H1 (cell line): ENCODE measurements at regions not wholly inside any gene's neighbourhood (a gene's known extent, or its start where the extent isn't known, plus 50 kb on each side); places are given as distances from the start of the nearest gene placed in this dataset.

Experiments used
- CTCF ChIA-PET: fragments of 300-600 bp; sonication (Branson Sonifier 250); formaldehyde crosslinking; loops from one replicate; lab custom pipeline; 2021; ENCODE audit not compliant: partially characterized antibody; lab: Charles Lee
- POLR2A ChIA-PET: fragments of 300-600 bp; sonication (Branson Sonifier 250); formaldehyde crosslinking; loops from one replicate; lab custom pipeline; 2021; ENCODE audit warnings: inconsistent platforms; ENCODE audit not compliant: partially characterized antibody; lab: Charles Lee
- DNase-seq, 2 experiments: peaks; one replicate each; pipeline versions ENCODE4 v3.0.0 to v3.0.0-alpha.2; 2010 to 2022; ENCODE audit warnings: low spot score in 2 of 2, low read depth in 1 of 2, mixed read lengths in 1 of 2
- FAIRE-seq: peaks from 2 replicates; lab custom pipeline; 2011; peaks lifted over from hg19 to GRCh38; lab: Jason Lieb, UNC
- H2AFZ ChIP-seq: 2 replicates; pipeline ENCODE4 v1.8.1; 2012; ENCODE audit warnings: low read length, inconsistent platforms
- H2AK5ac ChIP-seq: 2 replicates; pipeline ENCODE4 v1.6.1; 2013; ENCODE audit warnings: low read depth, low read length
- H2BK120ac ChIP-seq: replicated peaks from 2 replicates; pipeline ENCODE3; 2013; ENCODE audit warnings: low read depth, low read length, inconsistent platforms
- H2BK12ac ChIP-seq: 2 replicates; pipeline ENCODE4 v1.6.1; 2013; ENCODE audit warnings: low read depth, low read length
- H2BK15ac ChIP-seq: 2 replicates; pipeline ENCODE4 v1.6.1; 2013; ENCODE audit warnings: low read length
- H2BK20ac ChIP-seq: 2 replicates; pipeline ENCODE4 v1.6.1; 2013; ENCODE audit warnings: low read length
- H2BK5ac ChIP-seq: 2 replicates; pipeline ENCODE4 v1.6.1; 2013; ENCODE audit warnings: low read depth, low read length
- H3K14ac ChIP-seq: 2 replicates; pipeline ENCODE4 v1.6.1; 2013; ENCODE audit warnings: inconsistent platforms; ENCODE audit not compliant: insufficient read length
- H3K18ac ChIP-seq: 2 replicates; pipeline ENCODE4 v1.6.1; 2013; ENCODE audit warnings: low read length; ENCODE audit errors: extremely low read depth
- H3K23ac ChIP-seq: 2 replicates; pipeline ENCODE4 v1.6.1; 2013; ENCODE audit warnings: inconsistent platforms; ENCODE audit not compliant: insufficient read length
- H3K23me2 ChIP-seq: 2 replicates; pipeline ENCODE4 v1.6.1; 2013; ENCODE audit warnings: low read depth, low read length
- H3K27ac ChIP-seq: 2 replicates; pipeline ENCODE4 v1.6.1; 2011; ENCODE audit warnings: low read depth, low read length, inconsistent platforms
- H3K27me3 ChIP-seq, 4 experiments: replicated peaks in 1 of 4; 1 replicate in 1 of 4; 2 replicates in 3 of 4; pipeline versions ENCODE4 v1.6.1 to v1.8.1; 2011 to 2013; ENCODE audit warnings: low read length in 3 of 4, mild to moderate bottlenecking in 3 of 4, inconsistent platforms in 2 of 4, mixed read lengths in 2 of 4, moderate library complexity in 1 of 4; ENCODE audit not compliant: control insufficient read depth in 3 of 4, insufficient read depth in 3 of 4; ENCODE audit errors: extremely low read depth in 1 of 4
- H3K36me3 ChIP-seq, 4 experiments: 2 replicates each; pipeline versions ENCODE4 v1.6.1 to v1.8.1; 2011 to 2013; ENCODE audit warnings: mild to moderate bottlenecking in 4 of 4, low read length in 3 of 4, moderate library complexity in 2 of 4, control low read depth in 1 of 4, inconsistent platforms in 1 of 4; ENCODE audit not compliant: insufficient read depth in 4 of 4, control insufficient read depth in 2 of 4
- H3K4ac ChIP-seq: replicated peaks from 2 replicates; pipeline ENCODE3; 2013; ENCODE audit warnings: low read length, low read depth, mixed read lengths, inconsistent platforms; ENCODE audit not compliant: insufficient read length
- H3K4me1 ChIP-seq, 4 experiments: replicated peaks in 1 of 4; 1 replicate in 1 of 4; 2 replicates in 3 of 4; pipeline versions ENCODE4 v1.6.1 to v1.8.1; 2011 to 2013; ENCODE audit warnings: low read length in 3 of 4, inconsistent platforms in 2 of 4, mixed read lengths in 1 of 4; ENCODE audit not compliant: insufficient read depth in 4 of 4, control insufficient read depth in 3 of 4
- H3K4me2 ChIP-seq, 2 experiments: 2 replicates each; pipeline versions ENCODE4 v1.6.1 to v1.8.1; 2011 to 2013; ENCODE audit warnings: low read depth in 2 of 2, low read length in 2 of 2, control low read depth in 1 of 2, inconsistent platforms in 1 of 2, mild to moderate bottlenecking in 1 of 2; ENCODE audit not compliant: insufficient read depth in 1 of 2
- H3K4me3 ChIP-seq, 4 experiments: fragments of 200-600, 300-600 bp in 1 of 4; sonication (generic), shearing (Covaris generic), sonication (Bioruptor Twin) in 1 of 4; 2 replicates each; pipeline versions ENCODE4 v1.5.1 to v1.8.1; 2011 to 2016; ENCODE audit warnings: low read length in 4 of 4, low read depth in 3 of 4, control low read depth in 2 of 4, inconsistent platforms in 2 of 4, mild to moderate bottlenecking in 2 of 4, mixed read lengths in 1 of 4, moderate library complexity in 1 of 4; ENCODE audit not compliant: insufficient read depth in 2 of 4; ENCODE audit errors: extremely low read depth in 1 of 4
- H3K56ac ChIP-seq: replicated peaks from 2 replicates; pipeline ENCODE3; 2013; ENCODE audit warnings: low read depth, mild to moderate bottlenecking, mixed read lengths, low read length, inconsistent platforms; ENCODE audit not compliant: insufficient read length
- H3K79me1 ChIP-seq: 2 replicates; pipeline ENCODE4 v1.6.1; 2013; ENCODE audit warnings: low read depth, low read length, control low read depth
- H3K79me2 ChIP-seq, 2 experiments: 2 replicates each; pipeline versions ENCODE4 v1.6.1 to v1.8.1; 2012 to 2013; ENCODE audit warnings: low read length in 2 of 2, mild to moderate bottlenecking in 2 of 2, inconsistent platforms in 1 of 2; ENCODE audit not compliant: insufficient read depth in 2 of 2, control insufficient read depth in 1 of 2
- H3K9ac ChIP-seq, 4 experiments: replicated peaks in 1 of 4; 1 replicate in 1 of 4; 2 replicates in 3 of 4; pipeline versions ENCODE4 v1.6.1 to v1.8.1; 2011 to 2013; ENCODE audit warnings: low read depth in 3 of 4, low read length in 3 of 4, control low read depth in 2 of 4, mild to moderate bottlenecking in 2 of 4, moderate library complexity in 2 of 4, inconsistent platforms in 1 of 4; ENCODE audit errors: extremely low read depth in 1 of 4
- H3K9me3 ChIP-seq, 2 experiments: 2 replicates each; pipeline versions ENCODE4 v1.6.1 to v1.8.1; 2012 to 2013; ENCODE audit warnings: mild to moderate bottlenecking in 2 of 2, moderate library complexity in 2 of 2, control low read depth in 1 of 2, inconsistent platforms in 1 of 2, low read depth in 1 of 2, low read length in 1 of 2, mixed read lengths in 1 of 2; ENCODE audit not compliant: insufficient read depth in 2 of 2
- H4K20me1 ChIP-seq, 2 experiments: replicated peaks in 1 of 2; 2 replicates each; pipeline versions ENCODE3 to v1.8.1; 2011 to 2013; ENCODE audit warnings: inconsistent platforms in 2 of 2, low read length in 2 of 2, mild to moderate bottlenecking in 1 of 2; ENCODE audit not compliant: insufficient read depth in 2 of 2, control insufficient read depth in 1 of 2
- H4K5ac ChIP-seq: 2 replicates; pipeline ENCODE4 v1.6.1; 2013; ENCODE audit warnings: low read length, low read depth, mixed read lengths, inconsistent platforms; ENCODE audit not compliant: insufficient read length
- H4K8ac ChIP-seq: 2 replicates; pipeline ENCODE4 v1.8.0; 2013; ENCODE audit warnings: mild to moderate bottlenecking, moderate library complexity, low read length, inconsistent platforms; ENCODE audit not compliant: insufficient read depth; ENCODE audit errors: extremely low read depth
- H4K91ac ChIP-seq: replicated peaks from 2 replicates; pipeline ENCODE3; 2013; ENCODE audit warnings: low read length, mixed read lengths, inconsistent platforms; ENCODE audit not compliant: insufficient read length
- CEBPB ChIP-seq: IDR thresholded peaks from 2 replicates; pipeline ENCODE4 v1.6.1; 2012; ENCODE audit warnings: low read depth, low read length
- CTBP2 ChIP-seq: IDR thresholded peaks from 2 replicates; pipeline ENCODE4 v1.7.0; 2011; ENCODE audit warnings: borderline replicate concordance, mild to moderate bottlenecking, moderate library complexity, mixed read lengths, low read length; ENCODE audit not compliant: insufficient read depth, insufficient read length
- EP300 ChIP-seq, 2 experiments: IDR thresholded peaks; 1 replicate in 1 of 2; 2 replicates in 1 of 2; pipeline ENCODE4 v1.6.1; 2011 to 2012; ENCODE audit warnings: low read depth in 2 of 2, low read length in 2 of 2, mild to moderate bottlenecking in 2 of 2, borderline replicate concordance in 1 of 2, inconsistent platforms in 1 of 2, moderate library complexity in 1 of 2
- GABPA ChIP-seq: IDR thresholded peaks from 2 replicates; pipeline ENCODE4 v1.6.1; 2011; ENCODE audit warnings: mild to moderate bottlenecking, low read length, moderate library complexity, borderline replicate concordance; ENCODE audit not compliant: insufficient read depth
- HDAC2 ChIP-seq, 2 experiments: fragments of 300-600 bp in 1 of 2; sonication (generic) in 1 of 2; IDR thresholded peaks; 2 replicates each; pipeline ENCODE4 v1.6.1; 2011 to 2012; ENCODE audit warnings: low read depth in 2 of 2, low read length in 2 of 2, mild to moderate bottlenecking in 2 of 2, moderate library complexity in 2 of 2, borderline replicate concordance in 1 of 2, inconsistent platforms in 1 of 2
- NANOG ChIP-seq: IDR thresholded peaks from 2 replicates; pipeline ENCODE4 v1.6.1; 2011; ENCODE audit warnings: low read length, low read depth, mild to moderate bottlenecking, inconsistent platforms; ENCODE audit not compliant: insufficient read depth, poor library complexity, severe bottlenecking
- POLR2AphosphoS5 ChIP-seq: IDR thresholded peaks from 2 replicates; pipeline ENCODE4 v1.6.1; 2011; ENCODE audit warnings: low read depth, low read length
- POU5F1 ChIP-seq: IDR thresholded peaks from 2 replicates; pipeline ENCODE4 v1.6.1; 2011; ENCODE audit warnings: low read depth, mild to moderate bottlenecking, low read length, moderate library complexity
- SUZ12 ChIP-seq: fragments of 200-600 bp; sonication (generic); IDR thresholded peaks from 2 replicates; pipeline ENCODE4 v1.6.1; 2012; ENCODE audit warnings: mild to moderate bottlenecking, inconsistent platforms, low read length, moderate library complexity, mixed read lengths
- TBP ChIP-seq: IDR thresholded peaks from 2 replicates; pipeline ENCODE4 v1.6.1; 2011; ENCODE audit warnings: low read depth, low read length, improper control_type of control experiment
- WGBS, 2 experiments: shearing (Covaris generic) in 1 of 2; methylation state at CpG; one replicate each; pipeline versions ENCODE4 v1.1.6 to v1.1.7; 2013 to 2015; ENCODE audit warnings: low lambda C conversion rate in 2 of 2, mixed read lengths in 2 of 2, inconsistent platforms in 1 of 2, low coverage in 1 of 2, missing lambda C conversion rate in 1 of 2; ENCODE audit not compliant: insufficient replicate concordance in 2 of 2, insufficient coverage in 1 of 2, insufficient read length in 1 of 2; ENCODE audit errors: extremely low coverage in 1 of 2, missing lambda C conversion rate in 1 of 2; 5-methylcytosine and 5-hydroxymethylcytosine counted together

GRCh38 chr14:34064349-34064748 is 113.5 kb upstream of the EGLN3 start:
- Histone ChIP-seq H2AFZ (no peak overlapping the region), H3K79me2 (no peaks in the 10 kb centered on the region)
- no peak for FAIRE-seq
- TF ChIP-seq POU5F1 (no peak), EP300 (IDR thresholded peaks at IDR 0.05; ENCODE audit: borderline replicate concordance in 1 of 2, low read depth in 2 of 2, low read length in 2 of 2) (no peak), NANOG (no peak), GABPA (no peak), SUZ12 (no peak), CTBP2 (no peak), HDAC2 (IDR thresholded peaks at IDR 0.05; ENCODE audit: borderline replicate concordance in 1 of 2, low read depth in 2 of 2, low read length in 2 of 2) (no peak), CEBPB (no peak), TBP (no peak), POLR2AphosphoS5 (no peak)
- TF ChIP-seq, all 59 proteins: peak for 0
- ChIA-PET CTCF (interaction anchor here (0.6 kb wide), 1 partner anchor 143 kb away, joined by 3 read pairs; no protein-coding TSS in a partner anchor), POLR2A (no interaction called here)
- Histone ChIP-seq H3K23me2 (peaks cover 5% of the 10 kb centered on the region; the same call in 1 of the 2 replicates), H4K8ac (no peak overlapping the region), H3K14ac (no peak overlapping the region), H3K23ac (no peak overlapping the region), H3K4me2 (no peak overlapping the region), H3K9ac (no peak overlapping the region), H3K79me1 (no peaks in the 10 kb centered on the region), H2BK15ac (no peak overlapping the region), H4K20me1 (no peaks in the 10 kb centered on the region), H3K27me3 (peaks cover 0 to 13% (median 9%) of the 10 kb centered on the region in 4 experiments; a peak in 5 of 7 replicates), H2BK20ac (no peak overlapping the region), H2AK5ac (no peak overlapping the region), H2BK12ac (no peak overlapping the region), H3K18ac (no peak overlapping the region), H4K5ac (no peak overlapping the region), H3K36me3 (no peaks in the 10 kb centered on the region), H3K27ac (no peak overlapping the region), H3K56ac (no peak overlapping the region), H3K4ac (no peak overlapping the region), H2BK5ac (no peak overlapping the region), H3K9me3 (no peaks in the 10 kb centered on the region), H4K91ac (no peak overlapping the region), H2BK120ac (no peak overlapping the region), H3K4me1 (peaks cover 0 to 7% (median 5%) of the 10 kb centered on the region in 4 experiments; a peak in 6 of 7 replicates), H3K4me3 (no peak overlapping the region)
- DNase-seq: no peak
- WGBS, 2 experiments: 84% methylated on average over 4 of the region's 4 CpGs; no CpG with 5 or more reads in 1 of the 2 experiments
